Ishikawa (cell line): ENCODE measurements at regions not wholly inside any gene's neighbourhood (a gene's known extent, or its start where the extent isn't known, plus 50 kb on each side); places are given as distances from the start of the nearest gene placed in this dataset.

Experiments used
- CEBPB ChIP-seq: IDR thresholded peaks from 2 replicates; pipeline ENCODE4 v1.6.1; 2012
- CREB1 ChIP-seq: IDR thresholded peaks from 2 replicates; pipeline ENCODE4 v1.6.1; 2012; ENCODE audit warnings: low read depth
- EGR1 ChIP-seq: IDR thresholded peaks from 2 replicates; pipeline ENCODE4 v1.6.1; 2012
- EP300 ChIP-seq: IDR thresholded peaks from 2 replicates; pipeline ENCODE4 v1.6.1; 2012; ENCODE audit warnings: borderline replicate concordance
- NFIC ChIP-seq: IDR thresholded peaks from 2 replicates; pipeline ENCODE4 v1.6.1; 2012
- RAD21 ChIP-seq: IDR thresholded peaks from 2 replicates; pipeline ENCODE4 v1.6.1; 2012; ENCODE audit warnings: low read depth
- TAF1 ChIP-seq: IDR thresholded peaks from 2 replicates; pipeline ENCODE4 v1.6.1; 2012; ENCODE audit warnings: low read depth, mild to moderate bottlenecking
- TCF12 ChIP-seq: IDR thresholded peaks from 2 replicates; pipeline ENCODE4 v1.6.1; 2012; ENCODE audit warnings: low read depth
- TEAD4 ChIP-seq: IDR thresholded peaks from 2 replicates; pipeline ENCODE4 v1.6.1; 2012
- USF1 ChIP-seq: IDR thresholded peaks from 2 replicates; pipeline ENCODE4 v1.6.1; 2012
- YY1 ChIP-seq: IDR thresholded peaks from 2 replicates; pipeline ENCODE4 v1.6.1; 2012; ENCODE audit warnings: low read depth
- ZBTB7A ChIP-seq: IDR thresholded peaks from 2 replicates; pipeline ENCODE4 v1.6.1; 2012; ENCODE audit warnings: low read depth
- TF ChIP-seq, protein P1 (sequence below): IDR thresholded peaks from 2 replicates; pipeline ENCODE4 v1.6.1; 2012; ENCODE audit warnings: low read depth, mild to moderate bottlenecking
- TF ChIP-seq, protein P2 (sequence below): IDR thresholded peaks from 2 replicates; pipeline ENCODE4 v1.6.1; 2012

DNA sequence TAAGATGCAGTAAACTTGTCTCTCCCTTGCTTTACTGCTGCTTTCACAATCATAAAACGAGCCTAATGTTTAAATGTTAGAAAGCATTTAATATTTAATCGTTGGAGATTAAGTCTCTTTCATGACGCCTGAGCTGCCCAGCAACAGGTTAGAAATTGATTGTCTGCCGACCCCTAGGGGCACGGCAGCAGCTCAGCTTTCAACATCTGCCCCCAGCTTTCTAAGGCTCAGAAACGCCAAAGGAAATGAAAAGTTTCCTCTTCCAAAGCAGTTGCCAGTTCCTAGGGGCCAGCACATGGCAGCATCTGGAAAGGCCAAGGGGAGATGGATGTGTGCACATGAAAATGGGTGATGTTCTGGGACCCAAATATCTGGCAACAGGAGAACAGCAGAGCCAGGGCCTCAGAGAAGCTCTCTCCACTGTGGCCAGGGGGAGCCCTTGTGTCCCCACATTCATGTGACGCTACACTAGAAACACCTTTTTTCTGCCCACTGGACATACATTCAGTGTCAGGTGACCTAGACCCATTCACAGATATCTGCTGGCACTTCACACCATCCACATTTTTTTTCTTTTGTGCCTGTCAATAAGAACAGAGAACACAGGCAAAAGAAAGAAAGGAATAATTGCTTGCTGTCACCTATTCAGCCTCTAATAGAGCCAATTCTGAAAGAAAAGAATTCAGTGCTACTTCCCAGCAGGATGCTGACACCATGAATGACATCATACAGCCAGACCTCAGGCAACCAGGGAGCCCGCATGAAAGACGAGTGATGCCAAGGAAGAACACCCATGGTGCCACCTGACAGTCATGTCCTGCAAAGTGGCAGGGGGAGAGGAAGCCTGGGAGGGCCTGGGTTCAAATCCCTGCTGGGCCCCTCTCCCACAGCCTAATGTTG lies 205.0 kb upstream of the TAS2R1 start:
- TF ChIP-seq, protein P1, sequence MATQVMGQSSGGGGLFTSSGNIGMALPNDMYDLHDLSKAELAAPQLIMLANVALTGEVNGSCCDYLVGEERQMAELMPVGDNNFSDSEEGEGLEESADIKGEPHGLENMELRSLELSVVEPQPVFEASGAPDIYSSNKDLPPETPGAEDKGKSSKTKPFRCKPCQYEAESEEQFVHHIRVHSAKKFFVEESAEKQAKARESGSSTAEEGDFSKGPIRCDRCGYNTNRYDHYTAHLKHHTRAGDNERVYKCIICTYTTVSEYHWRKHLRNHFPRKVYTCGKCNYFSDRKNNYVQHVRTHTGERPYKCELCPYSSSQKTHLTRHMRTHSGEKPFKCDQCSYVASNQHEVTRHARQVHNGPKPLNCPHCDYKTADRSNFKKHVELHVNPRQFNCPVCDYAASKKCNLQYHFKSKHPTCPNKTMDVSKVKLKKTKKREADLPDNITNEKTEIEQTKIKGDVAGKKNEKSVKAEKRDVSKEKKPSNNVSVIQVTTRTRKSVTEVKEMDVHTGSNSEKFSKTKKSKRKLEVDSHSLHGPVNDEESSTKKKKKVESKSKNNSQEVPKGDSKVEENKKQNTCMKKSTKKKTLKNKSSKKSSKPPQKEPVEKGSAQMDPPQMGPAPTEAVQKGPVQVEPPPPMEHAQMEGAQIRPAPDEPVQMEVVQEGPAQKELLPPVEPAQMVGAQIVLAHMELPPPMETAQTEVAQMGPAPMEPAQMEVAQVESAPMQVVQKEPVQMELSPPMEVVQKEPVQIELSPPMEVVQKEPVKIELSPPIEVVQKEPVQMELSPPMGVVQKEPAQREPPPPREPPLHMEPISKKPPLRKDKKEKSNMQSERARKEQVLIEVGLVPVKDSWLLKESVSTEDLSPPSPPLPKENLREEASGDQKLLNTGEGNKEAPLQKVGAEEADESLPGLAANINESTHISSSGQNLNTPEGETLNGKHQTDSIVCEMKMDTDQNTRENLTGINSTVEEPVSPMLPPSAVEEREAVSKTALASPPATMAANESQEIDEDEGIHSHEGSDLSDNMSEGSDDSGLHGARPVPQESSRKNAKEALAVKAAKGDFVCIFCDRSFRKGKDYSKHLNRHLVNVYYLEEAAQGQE: no peak
- TF ChIP-seq USF1 (no peak), EGR1 (no peak), EP300 (no peak), TAF1 (no peak), ZBTB7A (no peak), TEAD4 (no peak), RAD21 (no peak), YY1 (no peak), CREB1 (no peak), NFIC (no peak), TCF12 (no peak), CEBPB (no peak)
- TF ChIP-seq, protein P2, sequence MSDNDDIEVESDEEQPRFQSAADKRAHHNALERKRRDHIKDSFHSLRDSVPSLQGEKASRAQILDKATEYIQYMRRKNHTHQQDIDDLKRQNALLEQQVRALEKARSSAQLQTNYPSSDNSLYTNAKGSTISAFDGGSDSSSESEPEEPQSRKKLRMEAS: no peak
